OCI-LY3 (cell line): ENCODE measurements at regions not wholly inside any gene's neighbourhood (a gene's known extent, or its start where the extent isn't known, plus 50 kb on each side); places are given as distances from the start of the nearest gene placed in this dataset.
"Not testable (repeated sequence)": the region's sequence is repeated elsewhere in the genome, so short reads cannot be mapped to it uniquely, and the experiment has no call there.

Experiments
- H2AFZ ChIP-seq: fragments of 200-600, 300-600 bp; shearing (Covaris generic); 2 replicates; pipeline ENCODE4 v1.6.0; 2014; ENCODE audit warnings: antibody characterized with exemption, low read depth, low read length
- H3K27ac ChIP-seq: fragments of 200-600, 300-600 bp; sonication (generic); 2 replicates; pipeline ENCODE4 v1.5.1; 2014; ENCODE audit warnings: mild to moderate bottlenecking, low read length, moderate library complexity, mixed read lengths
- H3K27me3 ChIP-seq: fragments of 200-600, 300-600 bp; sonication (generic); 2 replicates; pipeline ENCODE4 v1.6.1; 2014; ENCODE audit warnings: low read depth, low read length, mixed read lengths
- H3K36me3 ChIP-seq: fragments of 200-600, 300-600 bp; sonication (generic); replicated peaks from 2 replicates; pipeline ENCODE3; 2014; ENCODE audit warnings: low read depth, low read length, mixed read lengths
- H3K4me1 ChIP-seq: fragments of 300-600, 200-600 bp; sonication (generic); 2 replicates; pipeline ENCODE4 v1.6.1; 2014; ENCODE audit warnings: low read length, mixed read lengths
- H3K4me2 ChIP-seq: fragments of 200-600, 300-600 bp; sonication (generic); 2 replicates; pipeline ENCODE4 v1.6.1; 2014; ENCODE audit warnings: low read length, mixed read lengths
- H3K4me3 ChIP-seq: fragments of 300-600, 200-600 bp; sonication (generic); 2 replicates; pipeline ENCODE4 v1.5.1; 2014; ENCODE audit warnings: antibody characterized with exemption, mild to moderate bottlenecking, low read length, moderate library complexity
- H3K79me2 ChIP-seq: fragments of 300-600, 200-600 bp; shearing (Covaris generic); 2 replicates; pipeline ENCODE4 v1.6.1; 2014; ENCODE audit warnings: mild to moderate bottlenecking, low read length, mixed read lengths
- H3K9ac ChIP-seq: fragments of 300-600, 200-600 bp; shearing (Covaris generic); 2 replicates; pipeline ENCODE4 v1.6.0; 2014; ENCODE audit warnings: mild to moderate bottlenecking, low read length, moderate library complexity
- H3K9me3 ChIP-seq: fragments of 200-600, 300-600 bp; shearing (Covaris generic); 2 replicates; pipeline ENCODE4 v1.6.1; 2014; ENCODE audit warnings: low read length, mixed read lengths; ENCODE audit not compliant: insufficient read depth
- H4K20me1 ChIP-seq: fragments of 200-600, 300-600 bp; sonication (generic); 2 replicates; pipeline ENCODE4 v1.6.1; 2016; ENCODE audit warnings: low read length, mixed read lengths; ENCODE audit not compliant: insufficient read depth
- EZH2phosphoT487 ChIP-seq: fragments of 200-600 bp; shearing (Covaris generic); IDR thresholded peaks from 2 replicates; pipeline ENCODE4 v1.6.1; 2018; ENCODE audit warnings: antibody characterized with exemption, mixed run types, low read depth
- TF ChIP-seq, protein P1 (sequence below): fragments of 200-600, 300-600 bp; sonication (generic); IDR thresholded peaks from 2 replicates; pipeline ENCODE4 v1.5.1; 2014; ENCODE audit warnings: antibody characterized with exemption, low read length, low read depth

- H3K4me1 ChIP-seq, result no peaks in the 10 kb centered on the region
- H3K36me3 ChIP-seq, result no peaks in the 10 kb centered on the region
- H3K4me2 ChIP-seq, result no peak overlapping the region
- no peak overlapping the region for H3K4me3 ChIP-seq
- no peaks in the 10 kb centered on the region for H4K20me1 ChIP-seq
- no peaks in the 10 kb centered on the region for H3K79me2 ChIP-seq
- no peaks in the 10 kb centered on the region for H3K27me3 ChIP-seq
- no peaks in the 10 kb centered on the region for H3K9me3 ChIP-seq
- no peak overlapping the region for H3K9ac ChIP-seq
- TF ChIP-seq, protein P1, sequence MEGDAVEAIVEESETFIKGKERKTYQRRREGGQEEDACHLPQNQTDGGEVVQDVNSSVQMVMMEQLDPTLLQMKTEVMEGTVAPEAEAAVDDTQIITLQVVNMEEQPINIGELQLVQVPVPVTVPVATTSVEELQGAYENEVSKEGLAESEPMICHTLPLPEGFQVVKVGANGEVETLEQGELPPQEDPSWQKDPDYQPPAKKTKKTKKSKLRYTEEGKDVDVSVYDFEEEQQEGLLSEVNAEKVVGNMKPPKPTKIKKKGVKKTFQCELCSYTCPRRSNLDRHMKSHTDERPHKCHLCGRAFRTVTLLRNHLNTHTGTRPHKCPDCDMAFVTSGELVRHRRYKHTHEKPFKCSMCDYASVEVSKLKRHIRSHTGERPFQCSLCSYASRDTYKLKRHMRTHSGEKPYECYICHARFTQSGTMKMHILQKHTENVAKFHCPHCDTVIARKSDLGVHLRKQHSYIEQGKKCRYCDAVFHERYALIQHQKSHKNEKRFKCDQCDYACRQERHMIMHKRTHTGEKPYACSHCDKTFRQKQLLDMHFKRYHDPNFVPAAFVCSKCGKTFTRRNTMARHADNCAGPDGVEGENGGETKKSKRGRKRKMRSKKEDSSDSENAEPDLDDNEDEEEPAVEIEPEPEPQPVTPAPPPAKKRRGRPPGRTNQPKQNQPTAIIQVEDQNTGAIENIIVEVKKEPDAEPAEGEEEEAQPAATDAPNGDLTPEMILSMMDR, result no peak
- TF ChIP-seq EZH2phosphoT487, result no peak
- no peak overlapping the region for H3K27ac ChIP-seq
- H2AFZ ChIP-seq, result no peak overlapping the region
Observed at GRCh38 chr4:107348188-107349050, 312.3 kb upstream of the DKK2 start.

GRCh38 chr4:107333518-107333917 lies 297.4 kb upstream of the DKK2 start:
- TF ChIP-seq, protein P1, result no peak
- TF ChIP-seq EZH2phosphoT487, result no peak
- Histone ChIP-seq H3K4me1 (no peaks in the 10 kb centered on the region), H3K27ac (no peak overlapping the region)

GRCh38 chr4:107332656-107333055 lies 296.5 kb upstream of the DKK2 start:
- H3K4me2 ChIP-seq, H2AFZ ChIP-seq, H3K9ac ChIP-seq, H3K27ac ChIP-seq, H3K36me3 ChIP-seq, H4K20me1 ChIP-seq, H3K4me1 ChIP-seq, H3K27me3 ChIP-seq, H3K79me2 ChIP-seq, H3K4me3 ChIP-seq: not testable (repeated sequence)
- peaks cover 14% of the 10 kb centered on the region; the same call in 1 of the 2 replicates for H3K9me3 ChIP-seq

More at GRCh38 chr4:107333518-107333917, 297.4 kb upstream of the DKK2 start:
- no peaks in the 10 kb centered on the region for H3K27me3 ChIP-seq
- H3K9me3 ChIP-seq, result peaks cover 6% of the 10 kb centered on the region; the same call in 1 of the 2 replicates
- no peaks in the 10 kb centered on the region for H3K36me3 ChIP-seq
- H3K4me2 ChIP-seq, result no peak overlapping the region
- H2AFZ ChIP-seq, result no peak overlapping the region
- no peak overlapping the region for H3K4me3 ChIP-seq
- H4K20me1 ChIP-seq, result no peaks in the 10 kb centered on the region
- H3K79me2 ChIP-seq, result no peaks in the 10 kb centered on the region
- H3K9ac ChIP-seq, result no peak overlapping the region

DNA sequence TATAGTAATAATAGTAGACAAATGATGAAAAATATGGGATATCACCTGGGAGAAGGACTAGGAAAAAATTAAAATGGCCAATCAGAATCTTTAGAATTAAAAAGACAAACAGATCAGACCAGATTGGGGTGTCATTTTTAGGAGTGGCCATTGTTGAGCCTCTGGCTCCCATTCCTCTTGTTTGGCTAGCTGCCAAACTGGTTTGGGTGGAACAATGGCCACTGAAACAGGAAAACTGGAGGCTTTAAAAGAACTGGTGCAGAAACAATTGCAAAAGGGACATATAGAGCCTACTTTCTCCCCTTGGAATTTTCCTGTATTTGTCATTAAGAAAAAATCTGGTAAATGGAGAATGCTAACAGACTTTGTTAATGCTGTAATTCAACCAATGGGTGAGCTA lies 294.8 kb upstream of the DKK2 start:
- no peak overlapping the region for H3K4me2 ChIP-seq
- no peaks in the 10 kb centered on the region for H3K36me3 ChIP-seq
- no peak overlapping the region for H3K27ac ChIP-seq
- peaks cover 14% of the 10 kb centered on the region; the same call in 1 of the 2 replicates for H3K9me3 ChIP-seq
- H3K4me1 ChIP-seq, result no peaks in the 10 kb centered on the region
- TF ChIP-seq, protein P1, result no peak
- TF ChIP-seq EZH2phosphoT487, result no peak
- H3K27me3 ChIP-seq, result no peaks in the 10 kb centered on the region
- no peak overlapping the region for H3K4me3 ChIP-seq
- H2AFZ ChIP-seq, result no peak overlapping the region
- H3K79me2 ChIP-seq, result no peaks in the 10 kb centered on the region
- no peaks in the 10 kb centered on the region for H4K20me1 ChIP-seq
- no peak overlapping the region for H3K9ac ChIP-seq
